ENCODE measurements at regions not wholly inside any gene's neighbourhood (a gene's known extent, or its start where the extent isn't known, plus 50 kb on each side); places are given as distances from the start of the nearest gene placed in this dataset.

- Mint-ChIP-seq H3K4me1 (peaks cover 45% of the 10 kb centered on the region), H3K4me3 (no peak overlapping the region), H3K27ac (ENCODE audit: unreplicated experiment) (no peak overlapping the region), H3K27me3 (ENCODE audit: low read depth) (no peaks in the 10 kb centered on the region), H3K9me3 (peaks cover 19% of the 10 kb centered on the region), H3K36me3 (ENCODE audit: low read depth) (peaks cover 5% of the 10 kb centered on the region)
- TF ChIP-seq CTCF (conservative IDR thresholded peaks at IDR 0.05), result no peak
- DNase-seq (ENCODE audit: low read depth, low spot score), result no peak
Observed at GRCh38 chr12:93081810-93082165, 152.7 kb upstream of the EEA1 start.

- H3K27ac Mint-ChIP-seq (ENCODE audit: unreplicated experiment), result no peak overlapping the region
- no peak for TF ChIP-seq CTCF (conservative IDR thresholded peaks at IDR 0.05)
- no peaks in the 10 kb centered on the region for H3K27me3 Mint-ChIP-seq (ENCODE audit: low read depth)
- peaks cover 6% of the 10 kb centered on the region for H3K36me3 Mint-ChIP-seq (ENCODE audit: low read depth)
- H3K4me3 Mint-ChIP-seq, result no peak overlapping the region
- no peak for DNase-seq (ENCODE audit: low read depth, low spot score)
- peaks cover 14% of the 10 kb centered on the region for H3K4me1 Mint-ChIP-seq
- peaks cover 16% of the 10 kb centered on the region for H3K9me3 Mint-ChIP-seq
Observed at GRCh38 chr12:93085383-93086287, 156.5 kb upstream of the EEA1 start.

- no peak for TF ChIP-seq CTCF (conservative IDR thresholded peaks at IDR 0.05)
- Mint-ChIP-seq H3K4me1 (peaks cover 7% of the 10 kb centered on the region), H3K27me3 (ENCODE audit: low read depth) (no peaks in the 10 kb centered on the region), H3K4me3 (no peak overlapping the region), H3K27ac (ENCODE audit: unreplicated experiment) (no peak overlapping the region), H3K36me3 (ENCODE audit: low read depth) (peaks cover 6% of the 10 kb centered on the region), H3K9me3 (peaks cover 16% of the 10 kb centered on the region)
- no peak for DNase-seq (ENCODE audit: low read depth, low spot score)
Observed at GRCh38 chr12:93086288-93086727, 157.2 kb upstream of the EEA1 start.

- Mint-ChIP-seq H3K4me1 (no peaks in the 10 kb centered on the region), H3K27me3 (ENCODE audit: low read depth) (no peaks in the 10 kb centered on the region), H3K4me3 (no peak overlapping the region), H3K36me3 (ENCODE audit: low read depth) (peaks cover 3% of the 10 kb centered on the region), H3K27ac (ENCODE audit: unreplicated experiment) (no peak overlapping the region), H3K9me3 (peaks cover 10% of the 10 kb centered on the region)
- no peak for DNase-seq (ENCODE audit: low read depth, low spot score)
- TF ChIP-seq CTCF (conservative IDR thresholded peaks at IDR 0.05), result no peak
Observed at GRCh38 chr12:93087840-93088610, 158.9 kb upstream of the EEA1 start.

GRCh38 chr12:93089805-93090569, 160.9 kb upstream of the EEA1 start:
- DNase-seq (ENCODE audit: low read depth, low spot score), result no peak
- Mint-ChIP-seq H3K36me3 (ENCODE audit: low read depth) (peaks cover 3% of the 10 kb centered on the region), H3K9me3 (peaks cover 10% of the 10 kb centered on the region), H3K4me3 (no peak overlapping the region), H3K27ac (ENCODE audit: unreplicated experiment) (no peak overlapping the region), H3K4me1 (no peaks in the 10 kb centered on the region), H3K27me3 (ENCODE audit: low read depth) (no peaks in the 10 kb centered on the region)
- no peak for TF ChIP-seq CTCF (conservative IDR thresholded peaks at IDR 0.05)
